Neuronal stem cell (in vitro differentiated cells): ENCODE measurements at regions not wholly inside any gene's neighbourhood (a gene's known extent, or its start where the extent isn't known, plus 50 kb on each side); places are given as distances from the start of the nearest gene placed in this dataset.

Experiments used
- DNase-seq: peaks from one replicate; pipeline ENCODE4 v3.0.0-alpha.2; 2013; ENCODE audit warnings: low spot score
- H2AFZ ChIP-seq: one replicate; pipeline ENCODE4 v1.6.1; 2013; ENCODE audit warnings: mild to moderate bottlenecking, low read length, inconsistent platforms
- H2AK5ac ChIP-seq: 2 replicates; pipeline ENCODE4 v1.6.1; 2013; ENCODE audit warnings: low read depth, mild to moderate bottlenecking, inconsistent platforms, low read length, moderate library complexity, mixed read lengths
- H2BK120ac ChIP-seq: 2 replicates; pipeline ENCODE4 v1.6.1; 2013; ENCODE audit warnings: low read depth, mild to moderate bottlenecking, inconsistent platforms, low read length, moderate library complexity, mixed read lengths
- H2BK12ac ChIP-seq: one replicate; pipeline ENCODE4 v1.6.1; 2013; ENCODE audit warnings: low read length, inconsistent platforms
- H2BK15ac ChIP-seq: 2 replicates; pipeline ENCODE4 v1.6.1; 2013; ENCODE audit warnings: mild to moderate bottlenecking, low read length, inconsistent platforms, mixed read lengths
- H2BK5ac ChIP-seq: one replicate; pipeline ENCODE4 v1.6.1; 2013; ENCODE audit warnings: inconsistent platforms, mild to moderate bottlenecking, low read length, moderate library complexity
- H3K14ac ChIP-seq: one replicate; pipeline ENCODE4 v1.6.1; 2013; ENCODE audit warnings: low read length, inconsistent platforms
- H3K18ac ChIP-seq: 2 replicates; pipeline ENCODE4 v1.6.1; 2013; ENCODE audit warnings: low read length, inconsistent platforms
- H3K23ac ChIP-seq: 2 replicates; pipeline ENCODE4 v1.6.1; 2013; ENCODE audit warnings: low read depth, mild to moderate bottlenecking, mixed read lengths, low read length, inconsistent platforms; ENCODE audit not compliant: poor library complexity
- H3K27ac ChIP-seq: replicated peaks from 3 replicates; pipeline ENCODE4 v1.5.1; 2013; ENCODE audit warnings: low read length, inconsistent platforms
- H3K27me3 ChIP-seq, 3 experiments: 2 replicates each; pipeline ENCODE4 v1.6.1; 2013; ENCODE audit warnings: low read length in 3 of 3, mild to moderate bottlenecking in 2 of 3, inconsistent platforms in 1 of 3, low read depth in 1 of 3, mixed read lengths in 1 of 3, moderate library complexity in 1 of 3; ENCODE audit not compliant: control insufficient read depth in 3 of 3, insufficient read depth in 3 of 3
- H3K36me3 ChIP-seq, 2 donors: replicated peaks in 1 of 2; 2 replicates each; pipeline ENCODE4 v1.6.1; 2013; ENCODE audit warnings: low read length in 2 of 2; ENCODE audit not compliant: control insufficient read depth in 2 of 2, insufficient read depth in 2 of 2
- H3K4ac ChIP-seq: 2 replicates; pipeline ENCODE4 v1.6.1; 2013; ENCODE audit warnings: inconsistent platforms, mild to moderate bottlenecking, low read length, moderate library complexity
- H3K4me1 ChIP-seq, 2 donors: 1 replicate in 1 of 2; 2 replicates in 1 of 2; pipeline ENCODE4 v1.6.1; 2013; ENCODE audit warnings: low read length in 2 of 2, low read depth in 1 of 2; ENCODE audit not compliant: control insufficient read depth in 2 of 2, insufficient read depth in 1 of 2
- H3K4me2 ChIP-seq: one replicate; pipeline ENCODE4 v1.6.1; 2013; ENCODE audit warnings: mild to moderate bottlenecking, low read length, inconsistent platforms; ENCODE audit not compliant: insufficient read depth, poor library complexity, severe bottlenecking
- H3K4me3 ChIP-seq, 2 donors: 2 replicates each; pipeline ENCODE4 v1.5.1; 2013; ENCODE audit warnings: low read length in 2 of 2, mild to moderate bottlenecking in 2 of 2, inconsistent platforms in 1 of 2, moderate library complexity in 1 of 2
- H3K79me1 ChIP-seq: one replicate; pipeline ENCODE4 v1.6.1; 2013; ENCODE audit warnings: low read depth, mild to moderate bottlenecking, inconsistent platforms, low read length, moderate library complexity
- H3K9ac ChIP-seq: one replicate; pipeline ENCODE4 v1.6.1; 2013; ENCODE audit warnings: mild to moderate bottlenecking, low read depth, low read length, inconsistent platforms; ENCODE audit not compliant: poor library complexity
- H3K9me3 ChIP-seq, 2 donors: replicated peaks in 1 of 2; 2 replicates each; pipeline versions ENCODE3 to v1.6.1; 2013; ENCODE audit warnings: low read length in 2 of 2, mild to moderate bottlenecking in 2 of 2, inconsistent platforms in 1 of 2, low read depth in 1 of 2, mixed read lengths in 1 of 2, moderate library complexity in 1 of 2; ENCODE audit not compliant: control insufficient read depth in 2 of 2, insufficient read depth in 1 of 2
- H4K8ac ChIP-seq: one replicate; pipeline ENCODE4 v1.6.1; 2013; ENCODE audit warnings: low read depth, mild to moderate bottlenecking, inconsistent platforms, low read length, moderate library complexity
- H4K91ac ChIP-seq: one replicate; pipeline ENCODE4 v1.6.1; 2013; ENCODE audit warnings: low read length, low read depth, mild to moderate bottlenecking, inconsistent platforms; ENCODE audit not compliant: poor library complexity
- WGBS, 2 donors: extraction: QIAGEN DNeasy Blood & Tissue Kit; methylation state at CpG; one replicate each; pipeline ENCODE4 v1.1.7; 2013; ENCODE audit warnings: missing lambda C conversion rate in 2 of 2, mixed read lengths in 1 of 2; ENCODE audit not compliant: insufficient read length in 2 of 2, insufficient replicate concordance in 1 of 2; ENCODE audit errors: extremely low coverage in 2 of 2; 5-methylcytosine and 5-hydroxymethylcytosine counted together

DNA sequence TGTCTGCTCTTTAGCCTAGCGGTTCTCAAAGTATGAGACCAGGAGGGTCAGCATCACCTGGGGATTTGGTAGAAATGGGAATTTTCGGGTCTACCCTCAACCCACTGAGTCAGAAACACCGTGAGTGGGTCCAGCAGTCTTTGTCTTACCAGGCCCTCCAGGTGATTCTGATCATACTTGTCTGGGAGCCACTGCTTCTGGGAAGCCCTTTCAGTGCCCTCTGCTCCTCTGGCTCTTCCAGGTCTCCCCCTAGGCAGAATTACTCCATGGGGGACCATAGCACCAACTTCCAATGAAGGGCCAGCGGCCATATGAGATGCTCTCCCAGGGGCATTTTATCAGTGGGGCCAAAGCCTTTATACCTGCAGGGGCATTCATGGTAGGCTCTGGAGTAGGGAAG is 81.0 kb upstream of the ETV3 start:
- no peaks in the 10 kb centered on the region for H3K79me1 ChIP-seq
- WGBS, 2 donors = no CpG with 5 or more reads among the region's 4 CpGs
- H3K14ac ChIP-seq = no peak overlapping the region
- no peak overlapping the region for H3K4ac ChIP-seq
- no peak overlapping the region for H2AK5ac ChIP-seq
- no peak overlapping the region for H3K18ac ChIP-seq
- no peak for DNase-seq
- no peaks in the 10 kb centered on the region for H3K9me3 ChIP-seq
- no peak overlapping the region for H4K91ac ChIP-seq
- H3K36me3 ChIP-seq = no peaks in the 10 kb centered on the region
- H3K4me2 ChIP-seq = no peak overlapping the region
- no peak overlapping the region for H3K9ac ChIP-seq
- no peak overlapping the region for H2BK15ac ChIP-seq
- H3K27ac ChIP-seq = no peak overlapping the region
- no peak overlapping the region for H3K4me3 ChIP-seq
- H4K8ac ChIP-seq = no peak overlapping the region
- H2BK120ac ChIP-seq = peak overlapping the region; percentile 52
- no peak overlapping the region for H2BK5ac ChIP-seq
- no peaks in the 10 kb centered on the region for H3K4me1 ChIP-seq
- H3K23ac ChIP-seq = no peak overlapping the region
- no peak overlapping the region for H2BK12ac ChIP-seq
- H2AFZ ChIP-seq = no peak overlapping the region
- H3K27me3 ChIP-seq = peaks cover 0 to 22% (median 0%) of the 10 kb centered on the region in 3 experiments

GRCh38 chr1:157218671-157219070 is 80.5 kb upstream of the ETV3 start:
- no peak overlapping the region for H4K8ac ChIP-seq
- H4K91ac ChIP-seq = no peak overlapping the region
- H3K23ac ChIP-seq = no peak overlapping the region
- no peak overlapping the region for H3K4me3 ChIP-seq
- WGBS, 2 donors = no CpG with 5 or more reads among the region's 6 CpGs
- no peak overlapping the region for H3K27ac ChIP-seq
- H2BK12ac ChIP-seq = no peak overlapping the region
- no peak overlapping the region for H2BK15ac ChIP-seq
- no peak overlapping the region for H3K14ac ChIP-seq
- H3K9me3 ChIP-seq = no peaks in the 10 kb centered on the region
- peaks cover 0 to 22% (median 0%) of the 10 kb centered on the region in 3 experiments for H3K27me3 ChIP-seq
- no peak overlapping the region for H3K4ac ChIP-seq
- H3K79me1 ChIP-seq = no peaks in the 10 kb centered on the region
- H3K36me3 ChIP-seq = no peaks in the 10 kb centered on the region
- no peak overlapping the region for H3K18ac ChIP-seq
- H3K9ac ChIP-seq = no peak overlapping the region
- no peak overlapping the region for H2BK120ac ChIP-seq
- H3K4me2 ChIP-seq = no peak overlapping the region
- no peak overlapping the region for H2AFZ ChIP-seq
- H2AK5ac ChIP-seq = no peak overlapping the region
- DNase-seq = no peak
- H2BK5ac ChIP-seq = no peak overlapping the region
- H3K4me1 ChIP-seq = no peaks in the 10 kb centered on the region

DNA sequence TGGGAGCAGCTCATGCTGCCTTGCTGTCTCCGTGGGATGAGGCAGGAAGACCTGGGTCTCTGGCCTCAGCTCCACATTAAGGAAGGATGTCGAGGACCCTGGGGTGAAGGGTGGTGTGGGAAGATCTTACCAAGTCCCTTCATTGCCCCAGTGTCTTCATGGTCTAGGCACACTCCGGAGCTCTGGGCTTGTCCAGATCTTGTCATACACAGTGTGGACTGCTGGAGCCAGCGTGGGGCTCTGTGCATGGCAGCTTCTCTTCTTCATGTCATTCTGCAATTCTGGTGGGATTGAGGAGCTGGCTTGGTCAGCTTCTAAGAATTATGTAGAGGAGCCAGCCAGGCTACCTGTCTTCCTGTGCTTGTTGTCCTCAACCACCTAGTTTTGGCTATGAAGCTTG is 79.3 kb upstream of the ETV3 start:
- Histone ChIP-seq H4K91ac (no peak overlapping the region), H3K9me3 (no peaks in the 10 kb centered on the region), H3K18ac (peak overlapping the region; percentile 3), H2BK5ac (no peak overlapping the region), H2BK12ac (no peak overlapping the region), H3K4me3 (no peak overlapping the region), H2BK15ac (no peak overlapping the region), H3K4ac (no peak overlapping the region), H3K27me3 (peaks cover 0 to 22% (median 0%) of the 10 kb centered on the region in 3 experiments), H3K23ac (no peak overlapping the region), H2AFZ (no peak overlapping the region), H2AK5ac (no peak overlapping the region), H3K14ac (no peak overlapping the region), H3K36me3 (no peaks in the 10 kb centered on the region), H3K27ac (no peak overlapping the region), H2BK120ac (no peak overlapping the region), H3K79me1 (no peaks in the 10 kb centered on the region), H3K4me2 (no peak overlapping the region), H3K9ac (no peak overlapping the region), H3K4me1 (no peaks in the 10 kb centered on the region), H4K8ac (no peak overlapping the region)
- DNase-seq = no peak
- WGBS, 2 donors = no CpG with 5 or more reads among the region's 4 CpGs

DNA sequence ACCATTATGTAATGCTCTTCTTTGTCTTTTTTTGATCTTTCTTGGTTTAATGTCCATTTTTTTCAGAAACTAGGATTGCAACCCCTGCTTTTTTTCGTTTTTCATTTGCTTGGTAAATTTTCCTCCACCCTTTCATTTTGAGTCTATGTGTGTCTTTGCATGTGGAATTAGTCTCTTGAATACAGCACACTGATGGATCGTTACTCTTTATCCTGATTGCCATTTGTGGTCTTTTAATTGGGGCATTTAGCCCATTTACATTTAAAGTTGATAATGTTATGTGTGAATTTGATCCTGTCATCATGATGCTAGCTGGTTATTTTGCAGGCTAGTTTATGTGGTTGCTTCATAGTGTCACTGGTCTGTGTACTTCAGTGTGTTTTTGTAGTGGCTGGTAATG is 75.6 kb upstream of the ETV3 start:
- Histone ChIP-seq H2BK120ac (no peak overlapping the region), H3K9ac (no peak overlapping the region), H3K4me3 (no peak overlapping the region), H2AFZ (no peak overlapping the region), H2BK12ac (no peak overlapping the region), H2AK5ac (no peak overlapping the region), H3K27ac (no peak overlapping the region), H2BK5ac (no peak overlapping the region), H3K36me3 (no peaks in the 10 kb centered on the region), H4K8ac (no peak overlapping the region), H3K23ac (no peak overlapping the region), H3K4me1 (peaks cover 0 to 4% of the 10 kb centered on the region in 2 donors), H3K14ac (no peak overlapping the region), H3K27me3 (peaks cover 0 to 4% (median 0%) of the 10 kb centered on the region in 3 experiments), H3K79me1 (no peaks in the 10 kb centered on the region), H2BK15ac (no peak overlapping the region), H4K91ac (no peak overlapping the region), H3K18ac (no peak overlapping the region), H3K9me3 (no peaks in the 10 kb centered on the region), H3K4me2 (no peak overlapping the region), H3K4ac (no peak overlapping the region)
- DNase-seq = no peak
- WGBS, 2 donors = no CpG with 5 or more reads among the region's 2 CpGs
